ENCODE measurements at regions not wholly inside any gene's neighbourhood (a gene's known extent, or its start where the extent isn't known, plus 50 kb on each side); places are given as distances from the start of the nearest gene placed in this dataset.

DNA sequence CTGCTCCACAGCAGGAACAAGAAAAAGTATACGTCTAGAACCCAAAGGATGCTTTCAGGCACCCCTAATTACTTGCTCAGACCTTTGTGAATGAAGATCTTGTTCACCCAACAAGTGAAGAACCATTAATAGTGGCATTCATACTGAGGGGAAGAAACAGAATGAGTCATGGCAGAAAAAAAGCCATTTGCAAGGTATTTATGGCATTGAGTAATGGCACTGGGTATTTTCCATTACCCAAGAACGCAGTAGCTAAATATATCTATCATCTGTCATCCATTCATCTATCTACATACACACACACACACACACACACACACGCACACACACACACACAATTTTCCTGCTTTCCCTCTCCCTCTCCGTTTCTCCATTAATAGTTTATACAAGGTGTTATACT is 56.4 kb upstream of the XIRP2 start:
- TF ChIP-seq, protein P1, sequence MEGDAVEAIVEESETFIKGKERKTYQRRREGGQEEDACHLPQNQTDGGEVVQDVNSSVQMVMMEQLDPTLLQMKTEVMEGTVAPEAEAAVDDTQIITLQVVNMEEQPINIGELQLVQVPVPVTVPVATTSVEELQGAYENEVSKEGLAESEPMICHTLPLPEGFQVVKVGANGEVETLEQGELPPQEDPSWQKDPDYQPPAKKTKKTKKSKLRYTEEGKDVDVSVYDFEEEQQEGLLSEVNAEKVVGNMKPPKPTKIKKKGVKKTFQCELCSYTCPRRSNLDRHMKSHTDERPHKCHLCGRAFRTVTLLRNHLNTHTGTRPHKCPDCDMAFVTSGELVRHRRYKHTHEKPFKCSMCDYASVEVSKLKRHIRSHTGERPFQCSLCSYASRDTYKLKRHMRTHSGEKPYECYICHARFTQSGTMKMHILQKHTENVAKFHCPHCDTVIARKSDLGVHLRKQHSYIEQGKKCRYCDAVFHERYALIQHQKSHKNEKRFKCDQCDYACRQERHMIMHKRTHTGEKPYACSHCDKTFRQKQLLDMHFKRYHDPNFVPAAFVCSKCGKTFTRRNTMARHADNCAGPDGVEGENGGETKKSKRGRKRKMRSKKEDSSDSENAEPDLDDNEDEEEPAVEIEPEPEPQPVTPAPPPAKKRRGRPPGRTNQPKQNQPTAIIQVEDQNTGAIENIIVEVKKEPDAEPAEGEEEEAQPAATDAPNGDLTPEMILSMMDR (IDR thresholded peaks at IDR 0.05), result no peak
- TF ChIP-seq POLR2AphosphoS5 (IDR thresholded peaks at IDR 0.05), result no peak
- TF ChIP-seq EP300 (IDR thresholded peaks at IDR 0.05), result no peak
- TF ChIP-seq POLR2A (IDR thresholded peaks at IDR 0.05), result no peak
- WGBS, 2 donors (ENCODE audit: low coverage in 1 of 2), result 53 to 65% methylated on average over 3 to 4 of the region's 4 CpGs

DNA sequence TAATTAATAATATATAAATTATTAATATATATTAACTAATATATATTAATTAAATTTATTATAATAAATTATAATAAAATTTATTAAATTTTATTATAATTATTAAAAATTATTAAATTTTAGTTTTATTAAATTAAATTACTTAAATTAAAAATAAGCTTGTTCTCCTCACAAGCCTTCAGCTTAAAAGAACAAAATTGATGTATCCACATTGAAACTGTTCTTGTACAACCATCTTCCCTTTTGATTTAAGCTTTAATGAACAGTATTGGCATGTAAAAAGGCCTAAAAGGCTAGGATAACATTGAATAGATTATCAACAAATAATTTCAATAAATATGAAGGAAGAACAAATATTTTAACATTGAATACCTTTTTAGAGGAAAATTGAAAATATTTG is 62.4 kb upstream of the XIRP2 start:
- Histone ChIP-seq H3K4me1 (no peaks in the 10 kb centered on the region), H3K27me3 (no peaks in the 10 kb centered on the region), H3K27ac (no peak overlapping the region), H3K9me3 (no peaks in the 10 kb centered on the region), H3K36me3 (no peaks in the 10 kb centered on the region), H3K4me3 (no peak overlapping the region)
- TF ChIP-seq POLR2A (IDR thresholded peaks at IDR 0.05) (no peak), POLR2AphosphoS5 (IDR thresholded peaks at IDR 0.05) (no peak), EP300 (IDR thresholded peaks at IDR 0.05) (no peak)
- TF ChIP-seq, protein P1 (IDR thresholded peaks at IDR 0.05), result no peak
- ATAC-seq, result no peak

More for the DNA sequence above, 56.4 kb upstream of the XIRP2 start:
- ATAC-seq, result no peak
- no peak overlapping the region for H3K27ac ChIP-seq
- H3K4me3 ChIP-seq, result no peak overlapping the region
- no peaks in the 10 kb centered on the region for H3K4me1 ChIP-seq
- H3K9me3 ChIP-seq, result no peaks in the 10 kb centered on the region
- no peaks in the 10 kb centered on the region for H3K36me3 ChIP-seq
- H3K27me3 ChIP-seq, result no peaks in the 10 kb centered on the region

DNA sequence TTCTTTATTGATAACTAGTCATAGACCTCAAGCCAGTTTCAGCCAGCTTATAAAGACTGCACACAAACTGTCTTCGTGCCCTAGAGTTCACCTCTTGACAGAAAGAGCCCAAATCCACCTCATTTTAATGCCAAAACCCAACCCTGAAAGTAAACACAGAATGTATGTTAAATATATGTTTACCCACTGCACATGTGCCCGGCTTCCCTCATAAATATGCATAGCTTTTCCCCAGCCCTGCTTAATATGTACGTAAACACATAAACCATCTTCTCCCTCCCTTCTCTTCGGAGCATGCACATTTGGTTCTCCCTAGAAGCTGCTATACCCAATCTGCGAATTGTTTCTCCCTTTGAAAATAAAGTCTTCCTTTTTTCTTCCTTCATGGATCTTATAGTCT is 73.9 kb upstream of the XIRP2 start:
- no peak for ATAC-seq
- no peak overlapping the region for H3K4me3 ChIP-seq

DNA sequence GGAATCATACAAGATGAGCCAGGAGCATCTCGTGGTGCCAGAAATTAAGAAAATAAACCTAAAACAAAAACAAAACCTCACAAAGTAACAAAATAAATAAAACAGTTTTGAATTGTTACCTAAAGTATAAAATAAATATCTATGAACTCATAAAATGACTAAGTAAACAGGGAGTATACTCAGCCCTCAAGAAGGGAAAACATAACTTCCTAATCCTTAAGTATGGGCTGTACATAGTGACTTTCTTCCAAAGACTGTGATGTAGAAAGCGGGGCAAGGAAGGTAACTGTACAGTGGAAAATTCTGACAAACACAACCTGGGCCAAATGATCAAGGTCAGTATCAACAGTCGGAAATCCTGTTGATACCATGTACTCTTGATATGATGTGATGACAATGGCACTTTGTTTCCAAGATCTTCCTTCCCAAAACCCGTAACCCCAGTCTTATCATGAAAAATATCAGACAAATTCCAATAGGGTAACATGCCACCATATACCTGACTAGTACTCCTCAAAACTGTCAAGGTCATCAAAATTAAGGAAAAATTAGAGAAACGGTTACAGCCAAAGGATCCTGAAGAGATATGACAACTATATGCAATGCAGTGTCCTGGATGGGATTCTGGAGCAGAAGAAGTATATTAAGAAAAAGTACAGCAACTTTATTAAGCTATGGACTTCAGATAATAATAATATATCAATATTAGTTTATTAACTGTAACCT is 76.0 kb upstream of the XIRP2 start:
- no peak for ATAC-seq
- H3K36me3 ChIP-seq, result no peaks in the 10 kb centered on the region
- no peaks in the 10 kb centered on the region for H3K27me3 ChIP-seq
- no peak overlapping the region for H3K27ac ChIP-seq
- no peak overlapping the region for H3K4me3 ChIP-seq
- WGBS, 2 donors (ENCODE audit: low coverage in 1 of 2), result 77 to 82% methylated on average over 4 to 5 of the region's 5 CpGs
- H3K4me1 ChIP-seq, result no peaks in the 10 kb centered on the region
- no peaks in the 10 kb centered on the region for H3K9me3 ChIP-seq
- no peak for TF ChIP-seq POLR2A (IDR thresholded peaks at IDR 0.05)
- TF ChIP-seq, protein P1 (IDR thresholded peaks at IDR 0.05), result no peak
- no peak for TF ChIP-seq POLR2AphosphoS5 (IDR thresholded peaks at IDR 0.05)
- no peak for TF ChIP-seq EP300 (IDR thresholded peaks at IDR 0.05)

More for the DNA sequence above, 73.9 kb upstream of the XIRP2 start:
- no peak overlapping the region for H3K27ac ChIP-seq
- TF ChIP-seq EP300 (IDR thresholded peaks at IDR 0.05), result no peak
- WGBS, 2 donors (ENCODE audit: low coverage in 1 of 2), result 89 to 91% methylated on average over 4 to 5 of the region's 5 CpGs
- H3K4me1 ChIP-seq, result no peaks in the 10 kb centered on the region
- no peaks in the 10 kb centered on the region for H3K9me3 ChIP-seq
- no peaks in the 10 kb centered on the region for H3K36me3 ChIP-seq
- H3K27me3 ChIP-seq, result no peaks in the 10 kb centered on the region

DNA sequence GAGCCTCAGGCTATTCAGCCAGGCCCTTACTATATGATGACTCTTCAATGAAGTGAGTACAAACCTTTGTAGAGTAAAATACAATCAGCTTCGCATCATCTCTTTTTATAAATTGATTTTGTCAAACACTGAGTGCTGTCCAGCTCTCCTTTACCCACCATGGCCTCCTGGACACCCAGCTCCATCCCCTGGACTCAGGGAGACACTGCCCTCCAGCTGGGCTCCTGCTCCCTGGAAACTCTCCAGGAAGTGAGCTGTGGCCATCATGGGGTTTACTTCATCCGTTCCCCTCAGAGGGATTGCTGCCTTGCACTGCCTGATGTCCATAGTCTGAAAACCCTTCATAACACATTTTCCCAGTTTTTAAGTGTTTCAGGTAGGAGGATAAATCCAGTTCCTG is 82.5 kb upstream of the XIRP2 start:
- Histone ChIP-seq H3K27me3 (no peaks in the 10 kb centered on the region), H3K27ac (no peak overlapping the region), H3K4me3 (no peak overlapping the region), H3K4me1 (no peaks in the 10 kb centered on the region), H3K36me3 (no peaks in the 10 kb centered on the region), H3K9me3 (peaks cover 0 to 4% (median 0%) of the 10 kb centered on the region in 3 donors)
- TF ChIP-seq POLR2AphosphoS5 (IDR thresholded peaks at IDR 0.05) (no peak), POLR2A (IDR thresholded peaks at IDR 0.05) (no peak), EP300 (IDR thresholded peaks at IDR 0.05) (no peak)
- TF ChIP-seq, protein P1 (IDR thresholded peaks at IDR 0.05), result no peak
- ATAC-seq, result no peak
- 94 to 100% methylated on average over 2 of the region's 2 CpGs for WGBS, 2 donors (ENCODE audit: low coverage in 1 of 2)
